ENCODE measurements at regions not wholly inside any gene's neighbourhood (a gene's known extent, or its start where the extent isn't known, plus 50 kb on each side); places are given as distances from the start of the nearest gene placed in this dataset.

GRCh38 chr2:211070547-211070946, 514.1 kb downstream of the CPS1 start:
- no peak overlapping the region for H3K27ac Mint-ChIP-seq (ENCODE audit: unreplicated experiment)
- H3K36me3 Mint-ChIP-seq (ENCODE audit: unreplicated experiment), result no peaks in the 10 kb centered on the region
- no peak overlapping the region for H3K4me3 Mint-ChIP-seq (ENCODE audit: unreplicated experiment)
- TF ChIP-seq CTCF (IDR thresholded peaks at IDR 0.05; ENCODE audit: partially characterized antibody, unreplicated experiment), result no peak
- H3K4me1 Mint-ChIP-seq (ENCODE audit: low read depth, unreplicated experiment), result no peaks in the 10 kb centered on the region
- DNase-seq, result no peak
- no peaks in the 10 kb centered on the region for H3K27me3 Mint-ChIP-seq (ENCODE audit: unreplicated experiment)
- H3K9me3 Mint-ChIP-seq (ENCODE audit: unreplicated experiment), result no peaks in the 10 kb centered on the region

DNA sequence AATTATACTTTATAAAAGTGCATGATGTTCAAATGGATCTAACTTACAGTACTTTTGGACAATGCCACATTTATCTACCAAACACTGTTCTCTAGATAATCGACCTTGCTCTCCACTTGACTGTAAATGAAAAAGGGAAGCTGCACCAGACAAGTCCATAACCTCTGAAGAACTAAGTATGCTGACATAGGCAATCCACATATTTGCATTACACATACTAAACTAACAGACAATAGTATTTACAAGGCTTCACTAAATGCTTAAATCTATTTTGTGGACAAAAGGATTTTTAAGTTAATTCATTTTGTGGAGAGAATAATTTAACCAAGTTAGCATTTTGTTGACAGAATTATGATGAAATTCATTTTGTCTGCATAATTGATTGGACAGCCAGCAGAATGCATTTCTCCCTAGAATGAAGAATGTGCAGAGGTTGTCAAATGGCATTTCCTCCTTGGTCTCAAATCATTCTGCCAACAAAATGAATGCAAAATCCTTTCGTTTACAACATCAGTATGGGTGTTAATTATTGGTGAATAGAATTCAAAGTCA, 520.9 kb downstream of the CPS1 start:
- Mint-ChIP-seq H3K27ac (ENCODE audit: unreplicated experiment) (no peak overlapping the region), H3K27me3 (ENCODE audit: unreplicated experiment) (no peaks in the 10 kb centered on the region), H3K4me1 (ENCODE audit: low read depth, unreplicated experiment) (no peaks in the 10 kb centered on the region), H3K9me3 (ENCODE audit: unreplicated experiment) (no peaks in the 10 kb centered on the region), H3K36me3 (ENCODE audit: unreplicated experiment) (no peaks in the 10 kb centered on the region), H3K4me3 (ENCODE audit: unreplicated experiment) (no peak overlapping the region)
- no peak for DNase-seq
- TF ChIP-seq CTCF (IDR thresholded peaks at IDR 0.05; ENCODE audit: partially characterized antibody, unreplicated experiment), result no peak

DNA sequence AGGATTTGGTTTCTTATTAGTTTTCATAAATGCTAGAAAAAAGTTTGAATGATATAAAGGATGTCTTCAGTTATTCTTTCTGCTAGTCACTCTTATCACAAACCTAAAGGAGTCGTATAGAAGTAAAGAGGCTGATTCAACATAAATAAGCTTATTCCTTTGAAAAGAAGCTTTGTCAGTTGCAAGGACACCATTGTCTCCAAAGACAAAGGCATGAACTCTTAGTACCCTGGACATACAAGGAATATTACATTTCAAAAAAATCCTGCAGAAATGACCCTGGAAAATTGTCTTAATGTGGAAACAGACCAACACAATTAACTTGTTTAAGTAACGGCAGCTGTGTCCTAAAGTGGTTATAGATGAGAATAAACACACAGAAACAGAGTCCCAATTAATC, 528.0 kb downstream of the CPS1 start:
- Mint-ChIP-seq H3K27ac (ENCODE audit: unreplicated experiment) (no peak overlapping the region), H3K27me3 (ENCODE audit: unreplicated experiment) (no peaks in the 10 kb centered on the region), H3K9me3 (ENCODE audit: unreplicated experiment) (no peaks in the 10 kb centered on the region), H3K36me3 (ENCODE audit: unreplicated experiment) (no peaks in the 10 kb centered on the region), H3K4me3 (ENCODE audit: unreplicated experiment) (no peak overlapping the region), H3K4me1 (ENCODE audit: low read depth, unreplicated experiment) (no peaks in the 10 kb centered on the region)
- DNase-seq, result no peak
- no peak for TF ChIP-seq CTCF (IDR thresholded peaks at IDR 0.05; ENCODE audit: partially characterized antibody, unreplicated experiment)

DNA sequence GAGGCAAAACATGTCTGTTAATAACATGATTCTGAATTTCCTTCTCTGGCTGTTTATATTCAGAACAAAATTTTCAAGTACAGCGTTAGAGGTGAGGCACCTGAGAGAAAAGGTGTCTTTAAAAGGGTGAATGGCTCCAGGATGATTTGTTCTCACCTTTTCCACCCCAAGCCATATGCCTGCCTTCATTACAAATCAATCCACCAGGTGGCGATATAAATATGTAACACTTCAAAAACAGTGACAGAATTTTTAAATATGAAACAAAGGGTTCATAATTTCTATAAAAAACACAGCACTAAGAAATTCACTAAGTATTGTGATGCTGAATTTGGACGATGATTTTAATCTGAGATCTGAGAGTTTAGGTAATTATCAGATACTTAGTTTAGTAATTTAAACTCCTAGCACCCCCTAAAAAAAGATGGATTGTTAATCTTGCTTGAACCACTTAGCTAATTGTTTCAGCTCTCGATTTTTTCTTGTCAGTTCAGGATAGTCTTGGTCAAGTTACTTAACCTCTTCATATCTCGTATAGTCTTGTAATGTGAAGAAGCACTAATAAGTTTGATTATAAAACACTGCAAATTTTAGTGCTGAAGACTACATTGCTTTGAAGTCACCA, 528.8 kb downstream of the CPS1 start:
- no peaks in the 10 kb centered on the region for H3K27me3 Mint-ChIP-seq (ENCODE audit: unreplicated experiment)
- no peaks in the 10 kb centered on the region for H3K9me3 Mint-ChIP-seq (ENCODE audit: unreplicated experiment)
- no peak overlapping the region for H3K27ac Mint-ChIP-seq (ENCODE audit: unreplicated experiment)
- no peak overlapping the region for H3K4me3 Mint-ChIP-seq (ENCODE audit: unreplicated experiment)
- H3K4me1 Mint-ChIP-seq (ENCODE audit: low read depth, unreplicated experiment), result no peaks in the 10 kb centered on the region
- no peak for DNase-seq
- H3K36me3 Mint-ChIP-seq (ENCODE audit: unreplicated experiment), result no peaks in the 10 kb centered on the region
- peak; percentile 80 for TF ChIP-seq CTCF (IDR thresholded peaks at IDR 0.05; ENCODE audit: partially characterized antibody, unreplicated experiment)

DNA sequence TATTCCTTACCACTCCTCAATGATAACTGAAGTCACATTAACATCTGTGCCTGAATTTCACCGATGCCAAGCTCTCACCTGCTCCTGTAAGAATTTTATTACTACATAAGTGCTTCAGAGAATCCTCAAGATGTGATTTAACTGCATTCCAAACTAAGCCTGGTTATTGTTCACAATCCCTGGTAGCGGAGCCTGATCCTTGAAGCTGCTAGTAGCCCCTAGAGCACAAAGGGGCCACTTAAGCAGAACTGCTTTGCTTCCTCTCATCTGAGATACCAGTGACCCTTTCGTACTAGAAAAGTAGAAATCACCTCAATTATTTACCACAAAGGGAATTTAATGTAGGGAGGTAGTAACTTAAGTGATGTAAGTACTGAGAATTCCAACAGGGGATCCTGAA, 529.6 kb downstream of the CPS1 start:
- Mint-ChIP-seq H3K4me3 (ENCODE audit: unreplicated experiment) (no peak overlapping the region), H3K9me3 (ENCODE audit: unreplicated experiment) (no peaks in the 10 kb centered on the region), H3K36me3 (ENCODE audit: unreplicated experiment) (no peaks in the 10 kb centered on the region), H3K4me1 (ENCODE audit: low read depth, unreplicated experiment) (no peaks in the 10 kb centered on the region), H3K27ac (ENCODE audit: unreplicated experiment) (no peak overlapping the region), H3K27me3 (ENCODE audit: unreplicated experiment) (no peaks in the 10 kb centered on the region)
- DNase-seq, result no peak
- TF ChIP-seq CTCF (IDR thresholded peaks at IDR 0.05; ENCODE audit: partially characterized antibody, unreplicated experiment), result no peak

Data from glutamatergic neuron (in vitro differentiated cells).